HT-29 (cell line): ENCODE measurements at regions not wholly inside any gene's neighbourhood (a gene's known extent, or its start where the extent isn't known, plus 50 kb on each side); places are given as distances from the start of the nearest gene placed in this dataset.
"Not testable (repeated sequence)": the region's sequence is repeated elsewhere in the genome, so short reads cannot be mapped to it uniquely, and the experiment has no call there.

Experiments used
- DNase-seq: peaks from one replicate; pipeline ENCODE4 v3.0.0-alpha.2; 2015; ENCODE audit warnings: low spot score

DNA sequence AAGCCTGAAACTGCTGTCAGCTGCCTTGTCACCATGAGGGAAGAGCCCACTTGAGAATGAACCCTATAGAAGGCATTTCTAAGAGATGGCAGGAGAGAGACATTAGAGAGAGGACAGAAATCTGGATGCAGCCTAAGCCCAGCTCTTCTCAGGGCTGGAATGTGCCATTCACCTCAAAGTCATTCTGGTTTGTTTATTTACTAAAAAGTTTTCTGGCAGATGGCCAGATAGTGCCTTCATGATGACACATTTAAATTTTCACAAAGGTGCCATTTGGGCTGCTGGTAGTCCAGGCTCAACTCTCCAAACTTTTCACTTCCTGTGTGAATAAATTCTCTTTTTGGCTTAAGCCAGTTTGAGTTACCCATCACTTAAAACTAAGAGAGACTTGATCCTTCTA, 144.6 kb upstream of the ZNF366 start:
- no peak for DNase-seq

DNA sequence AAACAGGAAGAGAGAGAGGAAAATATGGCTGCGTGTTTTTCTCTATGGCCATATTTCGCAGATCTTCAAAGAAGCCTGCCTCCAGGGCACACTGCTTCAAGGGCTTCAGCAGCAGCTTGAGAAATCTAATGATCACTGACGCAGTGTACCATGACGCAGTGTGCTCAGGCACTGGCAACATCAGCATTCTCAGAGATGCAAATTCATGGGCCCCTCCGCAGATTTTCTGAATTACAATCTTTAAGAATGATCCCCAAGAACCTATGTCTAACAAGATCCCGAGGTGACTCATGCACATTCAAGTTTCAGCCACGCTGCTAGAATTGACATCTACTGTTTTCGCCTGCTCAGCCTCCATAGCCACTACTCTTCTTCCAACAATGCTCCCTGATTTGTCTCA, 143.9 kb upstream of the ZNF366 start:
- no peak for DNase-seq

DNA sequence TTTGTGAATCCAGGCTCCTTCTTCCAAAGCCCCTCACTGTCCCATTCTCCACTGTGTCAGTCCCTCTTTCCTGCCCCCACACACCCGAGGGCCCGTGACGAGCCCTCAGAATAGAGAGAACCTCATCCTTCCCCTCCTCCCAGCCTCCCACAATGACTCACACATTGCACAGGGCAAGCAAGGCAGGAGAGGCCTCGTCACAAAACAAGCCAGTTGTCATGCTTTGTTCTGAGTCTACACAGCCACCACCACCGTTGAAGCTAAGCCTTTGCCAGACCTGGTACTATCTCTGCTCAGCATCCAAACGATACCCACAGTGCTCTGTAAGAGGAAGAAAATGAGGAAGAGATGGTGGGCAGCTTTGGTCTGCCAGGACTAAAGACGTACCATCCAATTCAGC, 142.2 kb upstream of the ZNF366 start:
- no peak for DNase-seq

DNA sequence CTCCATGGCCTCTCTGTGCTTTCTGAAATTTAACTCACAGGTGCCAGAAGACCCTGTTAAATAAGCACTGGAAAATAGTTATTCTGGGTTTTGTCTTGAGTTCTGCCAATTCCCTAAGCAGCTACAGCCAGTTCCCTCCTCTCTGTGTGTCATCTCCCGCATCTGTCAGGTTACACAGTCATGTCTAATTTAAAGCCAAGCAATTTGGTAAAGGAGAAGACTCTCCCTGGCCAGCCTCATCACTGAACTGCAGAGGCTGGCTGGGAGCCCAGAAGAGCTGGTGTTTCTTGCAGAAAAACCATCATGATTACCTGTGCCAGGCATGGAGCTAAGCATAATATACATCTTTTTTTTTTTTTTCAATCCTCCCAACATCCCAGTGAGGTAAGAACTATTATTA, 141.3 kb upstream of the ZNF366 start:
- no peak for DNase-seq

DNA sequence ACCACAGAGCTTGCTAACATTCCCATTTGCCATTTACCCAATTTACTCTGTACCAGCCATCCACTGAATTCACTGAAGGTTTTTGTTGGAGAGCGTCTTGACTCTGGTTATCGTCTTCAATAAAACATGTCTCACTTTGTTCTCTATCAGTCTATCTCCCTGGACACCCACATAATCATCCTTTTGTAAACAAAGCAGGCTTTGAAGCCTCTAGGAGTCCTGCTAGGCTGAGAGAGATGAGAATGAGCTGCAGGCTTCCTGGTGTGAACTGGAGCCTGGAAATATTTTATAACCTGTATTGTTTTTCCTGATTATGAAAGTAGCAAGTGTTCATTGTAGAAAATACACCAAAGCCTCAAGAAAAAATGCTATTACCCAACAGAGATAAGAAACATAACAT, 140.6 kb upstream of the ZNF366 start:
- no peak for DNase-seq

- DNase-seq: no peak
Observed at GRCh38 chr5:72646246-72646866, 139.1 kb upstream of the ZNF366 start.

GRCh38 chr5:72645064-72645846, 138.0 kb upstream of the ZNF366 start:
- no peak for DNase-seq

DNA sequence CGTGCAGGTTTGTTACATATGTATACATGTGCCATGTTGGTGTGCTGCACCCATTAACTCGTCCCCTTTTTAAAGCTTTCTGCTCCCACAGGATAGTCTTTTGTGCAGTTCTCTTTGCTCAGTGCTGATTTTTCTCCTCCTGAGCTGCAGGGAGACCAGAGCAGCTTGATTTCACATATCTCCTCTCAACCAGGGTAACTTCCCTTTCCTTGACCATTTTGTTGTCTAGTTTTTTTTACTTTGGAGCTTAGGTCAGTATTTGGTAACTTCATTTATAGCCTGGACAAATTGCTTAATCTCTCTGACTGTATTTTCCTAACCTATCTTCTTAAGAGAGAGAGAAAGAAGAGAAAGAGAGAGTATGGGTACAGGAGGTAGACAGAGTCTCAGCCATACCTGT, 137.1 kb upstream of the ZNF366 start:
- no peak for DNase-seq

DNA sequence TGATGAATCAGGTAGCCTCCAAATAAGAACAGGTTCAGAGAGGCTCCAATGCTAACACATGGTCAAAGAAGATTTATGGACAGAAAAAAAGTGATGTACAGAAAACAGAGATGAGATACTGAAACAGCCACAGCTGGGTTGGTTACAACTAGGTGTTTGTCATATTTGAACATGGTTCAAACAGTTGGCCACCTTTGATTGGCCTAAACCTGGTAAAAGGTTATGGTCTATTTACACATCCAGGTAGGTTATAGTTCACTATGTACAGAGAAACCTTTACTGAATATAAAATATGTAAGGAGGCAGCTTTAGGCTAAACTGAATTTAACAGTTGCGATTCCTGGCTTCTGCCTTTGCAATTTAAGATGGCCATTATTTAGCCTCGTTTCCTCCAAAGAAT, 134.0 kb upstream of the ZNF366 start:
- DNase-seq: no peak

GRCh38 chr5:72637058-72637457, 129.8 kb upstream of the ZNF366 start:
- no peak for DNase-seq

DNA sequence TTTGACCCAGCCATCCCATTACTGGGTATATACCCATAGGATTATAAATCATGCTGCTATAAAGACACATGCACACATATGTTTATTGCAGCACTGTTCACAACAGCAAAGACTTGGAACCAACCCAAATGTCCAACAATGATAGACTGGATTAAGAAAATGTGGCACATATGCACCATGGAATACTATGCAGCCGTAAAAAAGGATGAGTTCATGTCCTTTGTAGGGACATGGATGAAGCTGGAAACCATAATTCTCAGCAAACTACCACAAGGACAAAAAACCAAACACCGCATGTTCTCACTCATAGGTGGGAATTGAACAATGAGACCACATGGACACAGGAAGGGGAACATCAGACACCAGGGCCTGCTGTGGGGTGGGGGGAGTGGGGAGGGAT, 129.4 kb upstream of the ZNF366 start:
- DNase-seq: not testable (repeated sequence)

- DNase-seq: no peak
Observed at GRCh38 chr5:72634444-72634843, 127.2 kb upstream of the ZNF366 start.

- DNase-seq: no peak
Observed at GRCh38 chr5:72633649-72634048, 126.4 kb upstream of the ZNF366 start.

DNA sequence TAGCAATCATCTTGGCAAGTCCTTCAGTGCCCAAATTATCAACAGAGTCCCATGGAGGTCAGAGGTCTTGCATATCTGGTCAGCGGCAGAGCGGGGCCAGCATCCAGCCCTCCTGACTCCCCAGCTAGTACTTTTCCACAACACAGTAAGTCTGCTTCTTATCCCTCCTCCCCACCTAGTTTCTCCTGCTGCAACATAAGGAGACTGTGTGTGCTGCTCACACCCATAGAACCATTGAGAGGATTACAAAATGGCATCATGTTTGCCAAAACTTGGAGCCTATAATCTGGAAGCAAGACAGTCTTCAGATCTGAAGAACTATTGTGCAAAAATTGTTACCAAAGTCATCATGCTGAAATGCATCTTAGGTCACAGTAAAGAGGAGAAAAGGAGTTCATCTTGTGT, 125.8 kb upstream of the ZNF366 start:
- no peak for DNase-seq

GRCh38 chr5:72630721-72631120, 123.5 kb upstream of the ZNF366 start:
- no peak for DNase-seq

DNA sequence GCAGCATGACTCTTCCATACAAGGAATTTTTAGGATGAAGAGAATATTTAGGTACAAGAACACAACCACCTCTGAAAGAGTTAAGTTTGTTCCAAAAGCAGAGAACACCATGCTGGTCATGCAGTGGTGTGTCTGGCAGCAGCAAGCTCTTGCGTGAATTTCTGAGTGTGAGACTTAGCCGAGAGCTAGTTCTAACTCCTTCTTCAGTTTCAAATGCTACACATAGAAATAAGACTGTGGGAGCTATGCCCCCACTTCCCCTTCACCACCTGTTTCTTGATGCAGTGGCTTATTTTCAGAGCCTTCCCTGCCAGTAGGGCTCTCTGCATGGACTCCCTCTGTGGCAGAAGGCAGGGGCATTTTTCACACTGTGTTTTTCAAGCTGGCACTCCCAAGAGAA, 122.9 kb upstream of the ZNF366 start:
- no peak for DNase-seq

- DNase-seq: no peak
Observed at GRCh38 chr5:72628771-72629371, 121.7 kb upstream of the ZNF366 start.

- DNase-seq: no peak
Observed at GRCh38 chr5:72625332-72625731, 118.1 kb upstream of the ZNF366 start.

DNA sequence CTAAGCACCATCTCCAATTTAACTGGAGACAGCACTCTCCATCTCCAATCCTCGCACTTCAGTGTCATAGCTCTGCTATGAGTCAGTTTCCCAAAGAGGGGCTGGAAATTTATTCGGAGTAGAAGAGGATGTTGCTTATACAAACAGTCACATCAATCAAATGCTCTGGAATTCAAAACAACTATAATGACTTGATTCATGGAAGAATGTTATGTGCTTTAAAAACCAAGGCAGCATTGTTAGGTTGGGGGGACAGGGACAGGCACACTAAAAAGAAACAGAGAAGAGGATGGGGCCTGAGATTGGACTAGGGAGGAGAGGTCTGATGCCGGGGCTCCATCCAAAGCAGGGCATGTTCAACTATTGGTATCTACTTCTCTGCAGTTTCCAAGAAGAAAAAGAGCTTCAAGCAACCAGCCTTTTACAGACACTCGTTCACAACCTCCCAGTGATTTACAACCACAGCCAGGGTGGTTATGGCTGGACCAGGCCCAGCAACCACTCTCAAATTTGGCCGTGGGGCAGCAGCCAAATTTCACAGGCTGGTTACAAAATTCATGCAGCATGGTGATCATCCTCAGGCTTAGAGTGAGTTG, 117.5 kb upstream of the ZNF366 start:
- DNase-seq: no peak

DNA sequence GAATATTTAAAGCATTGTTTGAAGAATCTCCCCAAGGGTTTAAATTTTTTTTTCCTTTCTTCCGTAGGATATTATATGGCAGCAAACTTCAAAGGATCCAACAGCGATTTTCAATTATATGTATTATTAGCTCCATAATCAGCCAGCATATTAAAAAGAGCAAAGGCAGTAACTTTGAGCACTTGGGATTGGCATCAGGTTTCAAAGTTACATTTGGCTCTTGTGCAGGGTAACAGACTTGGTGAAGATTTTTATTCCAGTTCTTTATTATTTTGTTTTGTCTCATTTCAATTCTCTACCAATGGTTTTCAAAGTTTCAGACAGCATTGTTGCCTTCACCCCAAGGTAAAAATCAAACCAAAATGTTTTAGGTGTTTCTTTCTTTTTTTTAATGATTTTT, 116.7 kb upstream of the ZNF366 start:
- DNase-seq: no peak

- DNase-seq: no peak
Observed at GRCh38 chr5:72623323-72623722, 116.1 kb upstream of the ZNF366 start.

DNA sequence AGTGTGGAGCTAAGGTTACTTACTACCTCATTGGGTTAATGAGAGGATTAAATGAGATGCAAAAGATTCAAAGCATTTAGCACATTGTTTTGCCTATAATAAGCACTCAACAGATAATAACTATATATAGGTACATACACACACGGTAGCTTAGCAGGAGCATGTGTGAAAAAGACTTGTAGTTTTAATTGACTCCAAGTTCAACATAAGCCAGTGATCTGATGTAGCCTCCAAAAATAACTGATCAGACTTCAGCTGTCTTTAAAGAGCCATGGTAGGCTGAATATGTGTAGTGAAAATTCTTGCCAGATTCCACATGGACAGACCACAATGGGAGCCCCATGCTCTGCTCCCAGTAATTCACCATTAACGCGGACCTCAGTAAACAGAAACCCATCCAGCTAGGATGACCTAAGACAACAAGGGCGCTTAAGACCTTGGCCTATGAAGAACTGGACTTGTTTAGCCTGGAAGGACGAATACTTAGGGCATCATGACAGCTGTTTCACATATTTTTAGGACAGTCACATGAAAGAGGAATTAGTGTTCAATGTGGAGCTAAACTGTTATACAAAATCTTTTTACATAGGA, 115.1 kb upstream of the ZNF366 start:
- DNase-seq: no peak
